HCT116 (cell line): ENCODE measurements at regions not wholly inside any gene's neighbourhood (a gene's known extent, or its start where the extent isn't known, plus 50 kb on each side); places are given as distances from the start of the nearest gene placed in this dataset.

Experiments used
- CTCF ChIP-seq, 3 experiments: fragments of 200-600 bp in 1 of 3; sonication (generic) in 1 of 3; IDR thresholded peaks in 2 of 3; conservative IDR thresholded peaks in 1 of 3; 2 replicates each; pipeline ENCODE4 v1.5.1; 2012 to 2017; ENCODE audit warnings: low read depth in 2 of 3, low read length in 2 of 3, antibody characterized with exemption in 1 of 3, borderline replicate concordance in 1 of 3, control low read depth in 1 of 3, mild to moderate bottlenecking in 1 of 3, mixed read lengths in 1 of 3, mixed run types in 1 of 3, moderate library complexity in 1 of 3; ENCODE audit not compliant: insufficient read depth in 1 of 3
- JUND ChIP-seq: IDR thresholded peaks from 2 replicates; pipeline ENCODE4 v1.6.1; 2012
- POLR2A ChIP-seq: IDR thresholded peaks from 2 replicates; pipeline ENCODE4 v1.7.0; 2011; ENCODE audit warnings: borderline replicate concordance; ENCODE audit not compliant: insufficient read depth, insufficient read length; ENCODE audit errors: extremely low read depth
- SP1 ChIP-seq: IDR thresholded peaks from 2 replicates; pipeline ENCODE4 v1.6.1; 2012; ENCODE audit warnings: low read depth
- TCF7L2 ChIP-seq: IDR thresholded peaks from 2 replicates; pipeline ENCODE4 v1.7.0; 2011; ENCODE audit warnings: borderline replicate concordance, inconsistent platforms; ENCODE audit not compliant: insufficient read depth, insufficient read length; ENCODE audit errors: extremely low read depth

- TF ChIP-seq SP1 (no peak), CTCF (IDR thresholded peaks at IDR 0.05 in 2 of 3, conservative IDR thresholded peaks at IDR 0.05 in 1 of 3; ENCODE audit: borderline replicate concordance in 1 of 3, insufficient read depth in 1 of 3, low read depth in 2 of 3, low read length in 2 of 3) (no peak), POLR2A (no peak), JUND (no peak), TCF7L2 (no peak)
These were observed 888.4 kb downstream of the BCL11A start for GRCh38 chr2:59665021-59665420.
